Mesodermal cell (in vitro differentiated cells): ENCODE measurements at regions not wholly inside any gene's neighbourhood (a gene's known extent, or its start where the extent isn't known, plus 50 kb on each side); places are given as distances from the start of the nearest gene placed in this dataset.

Experiments
- H3K27ac ChIP-seq: 2 replicates; pipeline ENCODE4 v1.7.0; 2013; ENCODE audit warnings: mild to moderate bottlenecking, low read depth, low read length, moderate library complexity; ENCODE audit not compliant: severe bottlenecking
- H3K36me3 ChIP-seq: 2 replicates; pipeline ENCODE4 v1.7.1; 2013; ENCODE audit warnings: mild to moderate bottlenecking, low read length, moderate library complexity; ENCODE audit not compliant: control insufficient read depth, insufficient read depth
- H3K4me1 ChIP-seq: one replicate; pipeline ENCODE4 v1.7.1; 2013; ENCODE audit warnings: mild to moderate bottlenecking, low read length; ENCODE audit not compliant: insufficient read depth, control insufficient read depth, poor library complexity, severe bottlenecking
- H3K4me3 ChIP-seq: 2 replicates; pipeline ENCODE4 v1.7.0; 2013; ENCODE audit warnings: low read length, control low read depth, mild to moderate bottlenecking; ENCODE audit not compliant: insufficient read depth, poor library complexity, severe bottlenecking; ENCODE audit errors: extremely low read depth
- H3K9me3 ChIP-seq: 2 replicates; pipeline ENCODE4 v1.7.1; 2013; ENCODE audit warnings: mild to moderate bottlenecking, low read length, moderate library complexity; ENCODE audit not compliant: control insufficient read depth
- WGBS, 2 experiments: methylation state at CpG; one replicate each; pipeline ENCODE4 v1.1.5; 2013; ENCODE audit warnings: missing lambda C conversion rate in 2 of 2; ENCODE audit not compliant: insufficient coverage in 2 of 2; 5-methylcytosine and 5-hydroxymethylcytosine counted together

DNA sequence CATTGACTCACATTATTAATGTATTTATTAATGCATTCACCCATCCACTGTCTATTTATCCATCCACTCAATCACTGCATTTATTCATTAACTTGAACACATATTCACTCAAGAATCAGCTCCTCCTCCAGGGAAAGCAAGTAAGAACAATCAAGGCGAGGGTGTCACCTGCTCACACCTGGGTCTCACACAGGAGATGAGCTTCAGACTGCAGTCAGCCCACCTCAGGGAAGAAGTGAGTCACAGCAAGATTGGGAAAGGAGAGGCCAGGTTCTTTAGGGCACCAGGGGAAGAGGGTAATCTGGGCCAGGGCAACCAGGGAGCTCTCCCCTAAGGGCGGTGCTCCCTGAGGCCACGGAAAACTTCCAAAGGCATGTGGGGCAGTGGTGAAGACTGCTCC lies 367.3 kb downstream of the BCL11B start:
- Histone ChIP-seq H3K4me3 (no peak overlapping the region), H3K4me1 (no peaks in the 10 kb centered on the region), H3K36me3 (no peaks in the 10 kb centered on the region), H3K9me3 (no peaks in the 10 kb centered on the region), H3K27ac (no peak overlapping the region)
- 95 to 100% methylated on average over 1 to 3 of the region's 3 CpGs for WGBS, 2 experiments

DNA sequence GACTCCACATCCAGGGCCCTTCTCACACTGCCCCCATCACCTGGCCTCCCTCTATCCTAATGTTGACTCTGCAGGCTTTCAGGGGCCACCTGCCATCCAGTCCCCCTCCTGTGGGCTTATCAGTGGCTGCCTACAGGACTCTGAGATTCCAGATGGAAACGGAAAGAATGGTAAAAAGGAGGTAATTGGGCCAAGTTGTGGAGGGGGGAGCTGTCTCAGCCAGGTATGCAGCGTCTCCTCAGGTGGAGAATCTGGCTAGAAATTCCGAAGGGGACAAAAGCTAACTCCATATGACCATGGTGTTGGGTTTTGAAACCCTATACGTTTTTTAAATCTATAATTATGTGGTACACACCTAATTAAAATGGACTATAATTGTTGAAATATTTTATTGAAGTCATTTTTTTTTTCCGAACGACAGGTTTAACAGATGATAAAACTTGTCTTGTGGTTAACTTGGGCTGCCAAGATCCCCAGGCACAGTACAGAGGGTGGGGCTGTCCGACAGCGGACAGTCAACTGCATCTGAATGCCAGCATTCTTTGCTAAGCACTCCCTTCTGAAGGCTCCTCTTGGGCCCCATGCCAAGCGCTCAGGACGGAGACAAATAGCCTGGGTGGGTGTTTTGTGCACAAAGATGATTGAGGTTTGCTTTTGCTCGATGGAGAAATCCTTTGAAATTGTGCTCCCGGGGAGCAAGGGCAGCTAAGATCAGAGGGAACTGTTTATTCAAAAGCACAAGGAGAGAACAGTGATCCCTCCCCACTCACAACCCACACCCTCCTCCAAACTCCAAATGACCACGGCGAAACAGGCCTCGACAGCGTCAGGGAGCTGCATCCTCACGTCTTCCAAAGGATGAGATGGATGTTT lies 365.6 kb downstream of the BCL11B start:
- Histone ChIP-seq H3K4me1 (no peaks in the 10 kb centered on the region), H3K9me3 (no peaks in the 10 kb centered on the region), H3K4me3 (no peak overlapping the region), H3K36me3 (no peaks in the 10 kb centered on the region), H3K27ac (no peak overlapping the region)
- 49 to 52% methylated on average over 8 of the region's 17 CpGs for WGBS, 2 experiments

DNA sequence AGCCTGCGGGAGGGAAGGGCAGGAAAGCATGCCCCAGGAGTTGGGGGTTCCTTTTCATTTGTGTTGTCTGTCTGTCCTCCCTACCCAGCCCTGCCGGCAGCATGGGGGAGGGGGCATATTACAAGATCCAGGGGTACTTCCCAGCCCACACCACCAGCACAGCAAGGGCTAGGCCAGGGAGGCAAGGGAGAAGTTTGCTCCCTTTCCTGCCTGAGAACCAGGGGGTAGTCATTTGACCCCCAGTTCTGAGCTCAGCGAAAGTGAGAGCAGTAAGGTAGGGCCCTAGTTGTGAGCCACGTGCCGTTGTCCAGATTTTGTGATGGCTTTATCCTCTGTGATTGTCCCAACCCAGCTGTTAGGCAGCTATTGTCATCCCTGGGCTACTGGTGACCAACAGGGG lies 364.7 kb downstream of the BCL11B start:
- H3K27ac ChIP-seq = no peak overlapping the region
- no peaks in the 10 kb centered on the region for H3K4me1 ChIP-seq
- no peaks in the 10 kb centered on the region for H3K9me3 ChIP-seq
- WGBS, 2 experiments = 71 to 79% methylated on average over 3 to 4 of the region's 5 CpGs
- H3K4me3 ChIP-seq = no peak overlapping the region
- H3K36me3 ChIP-seq = no peaks in the 10 kb centered on the region

DNA sequence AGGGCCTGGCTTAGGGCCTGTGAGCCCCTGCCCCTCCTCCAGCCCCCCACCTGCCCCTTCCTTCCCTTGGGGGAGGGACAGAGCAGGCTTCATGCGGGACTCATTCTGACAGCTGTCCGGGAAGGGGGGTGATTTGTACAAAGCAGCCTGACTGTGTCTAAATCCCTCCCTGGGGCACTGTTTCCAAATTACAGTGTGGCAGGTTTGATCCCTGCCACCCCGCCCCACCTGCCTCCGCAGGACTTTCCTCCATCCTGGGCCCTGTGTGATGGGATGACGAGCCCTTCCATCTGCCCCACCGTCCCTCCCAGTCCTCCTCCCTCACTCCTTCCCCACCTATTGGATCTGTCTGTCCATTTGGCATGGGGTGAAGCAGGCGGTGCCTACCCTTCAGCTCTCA lies 363.9 kb downstream of the BCL11B start:
- H3K36me3 ChIP-seq = no peaks in the 10 kb centered on the region
- no peaks in the 10 kb centered on the region for H3K9me3 ChIP-seq
- H3K4me1 ChIP-seq = no peaks in the 10 kb centered on the region
- 77 to 93% methylated on average over 2 to 5 of the region's 7 CpGs for WGBS, 2 experiments
- H3K4me3 ChIP-seq = no peak overlapping the region
- H3K27ac ChIP-seq = no peak overlapping the region

DNA sequence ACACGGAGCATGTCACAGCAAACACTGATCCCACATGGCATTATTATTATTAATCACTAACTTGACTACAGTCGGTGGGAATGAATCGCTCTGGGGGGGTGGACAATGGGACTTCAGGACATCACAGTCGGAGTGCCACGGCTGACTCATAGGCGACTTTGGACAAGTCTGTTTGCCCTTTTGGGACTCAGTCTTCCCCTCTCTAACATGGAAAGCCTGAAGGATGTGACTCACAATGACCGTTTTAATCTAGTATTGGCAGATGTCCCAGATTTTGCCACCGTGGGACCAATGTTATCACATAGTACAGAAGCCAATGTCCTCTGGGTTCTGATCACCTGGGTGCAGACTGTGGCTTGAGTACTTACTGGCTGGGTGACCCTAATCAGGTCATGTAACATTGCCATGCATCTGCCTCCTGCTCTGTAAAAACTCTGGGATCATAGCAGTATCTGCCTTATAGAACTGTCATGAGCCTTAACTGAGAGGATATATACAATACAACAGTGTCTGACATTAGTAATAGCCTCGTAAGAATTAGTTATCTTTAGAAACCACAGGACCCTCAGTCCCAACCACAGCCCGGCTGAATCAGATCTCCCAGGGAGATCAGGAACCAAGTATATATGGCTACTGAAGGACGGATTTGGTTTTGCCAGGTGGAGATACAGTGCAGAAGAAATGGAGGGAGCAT lies 362.6 kb downstream of the BCL11B start:
- Histone ChIP-seq H3K4me1 (peaks cover 6% of the 10 kb centered on the region), H3K27ac (no peak overlapping the region), H3K36me3 (no peaks in the 10 kb centered on the region), H3K4me3 (no peak overlapping the region), H3K9me3 (no peaks in the 10 kb centered on the region)
- WGBS, 2 experiments = 92 to 100% methylated on average over 8 to 9 of the region's 11 CpGs

DNA sequence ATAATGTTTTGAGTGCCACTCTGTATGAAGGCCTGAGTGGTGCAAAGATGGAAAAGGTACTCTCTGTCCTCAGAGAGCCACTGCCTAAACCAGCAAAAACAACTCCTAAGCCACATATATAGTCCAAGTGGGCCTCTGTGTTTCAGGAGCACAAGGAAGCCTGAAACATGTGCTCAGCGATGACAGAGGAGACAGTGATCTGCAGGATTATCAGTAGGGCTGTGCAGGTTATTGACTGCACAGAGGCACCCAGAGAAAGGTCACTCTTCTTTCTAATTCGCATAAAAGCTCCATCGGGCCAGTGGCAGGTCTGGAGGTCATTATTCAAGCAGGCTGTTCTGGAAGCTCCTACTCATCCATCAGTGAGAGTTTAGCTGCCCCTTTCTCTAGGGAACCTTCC lies 361.9 kb downstream of the BCL11B start:
- Histone ChIP-seq H3K36me3 (no peaks in the 10 kb centered on the region), H3K9me3 (no peaks in the 10 kb centered on the region), H3K4me1 (peaks cover 6% of the 10 kb centered on the region), H3K4me3 (no peak overlapping the region), H3K27ac (no peak overlapping the region)
- 80 to 94% methylated on average over 3 of the region's 3 CpGs for WGBS, 2 experiments

DNA sequence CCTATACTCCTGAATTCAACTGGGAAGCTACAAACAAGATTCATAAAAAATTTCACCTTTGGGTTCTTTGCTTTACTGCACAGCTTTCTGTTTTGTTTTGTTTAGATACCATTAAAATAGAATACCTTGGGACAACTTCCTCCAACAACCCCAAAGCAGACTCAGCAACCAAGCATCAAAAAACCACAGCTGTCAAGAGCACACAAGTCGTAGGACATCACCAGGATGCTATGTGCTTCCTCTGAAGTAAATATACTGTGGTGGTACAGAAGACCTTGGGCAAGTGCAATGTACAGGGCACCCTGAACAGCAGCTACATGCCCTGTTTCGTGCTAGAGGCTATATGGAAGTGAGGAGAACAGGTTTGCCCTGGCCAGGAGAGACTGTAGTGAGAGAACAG lies 359.3 kb downstream of the BCL11B start:
- Histone ChIP-seq H3K9me3 (no peaks in the 10 kb centered on the region), H3K36me3 (no peaks in the 10 kb centered on the region), H3K4me3 (no peak overlapping the region), H3K27ac (no peak overlapping the region), H3K4me1 (peaks cover 6% of the 10 kb centered on the region)
- WGBS, 2 experiments = 67 to 100% methylated on average over 1 to 2 of the region's 2 CpGs

DNA sequence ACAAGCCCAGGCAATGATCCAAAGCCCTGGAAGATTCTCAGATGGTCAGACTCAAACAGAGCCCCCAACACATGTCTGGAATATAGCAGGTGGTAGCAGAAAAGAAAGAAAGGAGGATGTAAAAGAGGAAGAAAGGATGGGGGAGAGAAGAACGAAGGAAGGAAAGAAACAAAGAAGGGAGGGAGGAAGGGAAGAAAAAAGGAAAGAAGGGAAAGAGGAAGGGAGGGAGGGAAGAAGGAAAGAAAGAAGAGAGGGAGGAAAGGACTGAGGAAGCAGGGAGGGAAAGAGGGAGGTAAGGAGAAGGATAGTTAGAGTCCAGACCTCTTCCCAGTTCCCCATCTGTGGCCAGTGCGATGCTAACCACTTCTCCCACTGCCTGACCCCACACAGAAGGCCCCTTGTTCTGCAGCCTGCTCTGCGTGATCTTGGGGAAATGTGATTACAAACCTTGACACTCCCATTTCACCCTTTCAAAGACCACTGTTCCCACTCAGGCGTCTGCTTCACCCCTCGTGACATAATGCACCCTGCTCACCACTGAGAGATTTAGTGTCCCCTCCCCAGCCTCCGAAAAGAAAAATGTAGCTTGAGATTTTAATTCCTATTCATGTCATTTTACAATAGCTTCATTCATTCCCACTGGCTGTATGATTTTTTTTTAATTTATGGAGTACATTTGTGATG lies 357.9 kb downstream of the BCL11B start:
- Histone ChIP-seq H3K4me1 (peaks cover 6% of the 10 kb centered on the region), H3K4me3 (no peak overlapping the region), H3K27ac (no peak overlapping the region), H3K36me3 (no peaks in the 10 kb centered on the region), H3K9me3 (no peaks in the 10 kb centered on the region)
- 81 to 90% methylated on average over 4 of the region's 6 CpGs for WGBS, 2 experiments

DNA sequence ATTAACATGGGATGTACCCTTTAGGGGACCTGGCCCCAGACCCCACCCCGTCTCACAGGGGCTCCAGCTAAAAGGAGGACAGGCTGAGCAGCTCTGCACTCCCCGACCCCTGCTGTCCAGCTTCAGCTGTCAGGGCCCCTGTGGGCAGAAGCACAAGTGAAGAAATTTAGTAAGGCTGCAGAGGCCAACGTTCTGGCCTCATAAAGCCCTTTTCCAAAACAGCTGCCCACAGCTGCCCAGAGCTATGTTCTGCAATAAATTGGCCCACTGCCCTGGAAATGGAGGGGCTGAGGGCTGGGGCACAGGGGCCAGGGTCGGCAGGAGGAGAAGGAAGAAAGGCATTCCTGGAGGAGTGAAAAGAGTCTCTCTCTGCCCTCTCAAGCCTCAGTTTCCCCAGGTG lies 357.1 kb downstream of the BCL11B start:
- Histone ChIP-seq H3K27ac (no peak overlapping the region), H3K36me3 (no peaks in the 10 kb centered on the region), H3K4me3 (no peak overlapping the region), H3K4me1 (peaks cover 6% of the 10 kb centered on the region), H3K9me3 (no peaks in the 10 kb centered on the region)
- 94% methylated on average over 2 of the region's 4 CpGs; no CpG with 5 or more reads in 1 of the 2 experiments for WGBS, 2 experiments

DNA sequence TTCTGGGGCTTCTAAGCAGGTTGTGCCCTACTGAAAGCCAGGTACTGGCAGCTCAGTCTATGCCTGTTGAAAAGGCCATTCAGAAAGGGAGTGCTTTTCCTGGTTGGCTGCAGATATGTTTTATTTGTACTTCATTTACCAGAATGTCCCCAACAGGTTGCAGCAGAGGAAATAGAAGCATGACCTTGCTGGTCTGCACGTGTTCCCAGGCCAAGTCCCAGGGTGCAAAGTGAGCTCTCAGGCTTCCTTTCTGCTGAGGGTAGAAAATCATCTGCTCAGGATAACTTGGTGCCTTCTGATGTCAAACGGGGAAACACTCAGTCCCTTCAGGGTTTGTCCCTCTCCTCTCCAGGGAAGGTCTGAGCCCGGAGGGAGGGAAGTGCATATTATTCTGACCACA lies 356.4 kb downstream of the BCL11B start:
- H3K4me1 ChIP-seq = peaks cover 6% of the 10 kb centered on the region
- no peaks in the 10 kb centered on the region for H3K36me3 ChIP-seq
- no peak overlapping the region for H3K27ac ChIP-seq
- H3K9me3 ChIP-seq = no peaks in the 10 kb centered on the region
- 68 to 85% methylated on average over 3 of the region's 3 CpGs for WGBS, 2 experiments
- H3K4me3 ChIP-seq = no peak overlapping the region
